CD14-positive monocyte (primary cell): ENCODE measurements at regions not wholly inside any gene's neighbourhood (a gene's known extent, or its start where the extent isn't known, plus 50 kb on each side); places are given as distances from the start of the nearest gene placed in this dataset.

Experiments used
- DNase-seq, 3 donors: peaks; one replicate each; pipeline ENCODE4 v3.0.0-alpha.2; 2011 to 2022
- H2AFZ ChIP-seq: 2 replicates; pipeline ENCODE4 v1.6.0; 2012; ENCODE audit warnings: mild to moderate bottlenecking, low read depth, low read length, inconsistent platforms; ENCODE audit not compliant: insufficient read depth, poor library complexity, severe bottlenecking
- H3K27ac ChIP-seq, 2 donors: 1 replicate in 1 of 2; 2 replicates in 1 of 2; pipeline ENCODE4 v1.5.1; 2012 to 2013; ENCODE audit warnings: low read length in 2 of 2, control low read depth in 1 of 2, inconsistent platforms in 1 of 2, low read depth in 1 of 2, mild to moderate bottlenecking in 1 of 2
- H3K27me3 ChIP-seq, 2 donors: one replicate each; pipeline versions ENCODE4 v1.6.0 to v1.6.1; 2011 to 2013; ENCODE audit warnings: low read length in 2 of 2; ENCODE audit not compliant: control insufficient read depth in 2 of 2, insufficient read depth in 2 of 2
- H3K36me3 ChIP-seq, 2 donors: replicated peaks in 1 of 2; 1 replicate in 1 of 2; 2 replicates in 1 of 2; pipeline versions ENCODE4 v1.5.1 to v1.6.1; 2012 to 2013; ENCODE audit warnings: low read length in 2 of 2, control low read depth in 1 of 2, inconsistent platforms in 1 of 2, mild to moderate bottlenecking in 1 of 2; ENCODE audit not compliant: insufficient read depth in 2 of 2, control insufficient read depth in 1 of 2
- H3K4me1 ChIP-seq, 2 donors: 1 replicate in 1 of 2; 2 replicates in 1 of 2; pipeline versions ENCODE4 v1.5.1 to v1.6.1; 2012 to 2013; ENCODE audit warnings: low read length in 2 of 2, control low read depth in 1 of 2, inconsistent platforms in 1 of 2, mild to moderate bottlenecking in 1 of 2, moderate library complexity in 1 of 2; ENCODE audit not compliant: insufficient read depth in 2 of 2, control insufficient read depth in 1 of 2
- H3K4me2 ChIP-seq: replicated peaks from 2 replicates; pipeline ENCODE3; 2012; ENCODE audit warnings: low read length, moderate library complexity, mild to moderate bottlenecking; ENCODE audit not compliant: poor library complexity, severe bottlenecking; ENCODE audit errors: extremely low read depth
- H3K4me3 ChIP-seq, 3 experiments: fragments of 200-600 bp in 1 of 3; sonication (generic) in 1 of 3; replicated peaks in 1 of 3; 1 replicate in 2 of 3; 2 replicates in 1 of 3; pipeline ENCODE4 v1.5.1; 2011 to 2013; ENCODE audit warnings: low read length in 3 of 3, mild to moderate bottlenecking in 3 of 3, control low read depth in 2 of 3, low read depth in 2 of 3, inconsistent platforms in 1 of 3, moderate library complexity in 1 of 3
- H3K79me2 ChIP-seq: 2 replicates; pipeline ENCODE4 v1.6.0; 2012; ENCODE audit warnings: mild to moderate bottlenecking, control low read depth, inconsistent platforms, low read length, moderate library complexity; ENCODE audit not compliant: insufficient read depth
- H3K9ac ChIP-seq: 2 replicates; pipeline ENCODE4 v1.6.0; 2017; ENCODE audit warnings: low read length, mild to moderate bottlenecking; ENCODE audit not compliant: insufficient read depth, poor library complexity, severe bottlenecking
- H3K9me3 ChIP-seq, 2 donors: replicated peaks in 1 of 2; 1 replicate in 1 of 2; 2 replicates in 1 of 2; pipeline versions ENCODE4 v1.5.1 to v1.6.1; 2012 to 2013; ENCODE audit warnings: low read length in 2 of 2, control low read depth in 1 of 2; ENCODE audit not compliant: control insufficient read depth in 1 of 2, insufficient read depth in 1 of 2
- H4K20me1 ChIP-seq: 2 replicates; pipeline ENCODE4 v1.6.0; 2012; ENCODE audit warnings: mild to moderate bottlenecking, low read length, control low read depth, moderate library complexity; ENCODE audit not compliant: insufficient read depth
- H3K27ac Mint-ChIP-seq, 7 donors: one replicate each; pipeline ENCODE4 v1.8.0; 2020; ENCODE audit warnings: mild to moderate bottlenecking in 7 of 7, mixed read lengths in 7 of 7, moderate library complexity in 6 of 7, inconsistent platforms in 2 of 7
- H3K27me3 Mint-ChIP-seq, 3 donors: one replicate each; pipeline ENCODE4 v1.8.0; 2021 to 2022; ENCODE audit warnings: low read depth in 3 of 3, mild to moderate bottlenecking in 3 of 3, mixed read lengths in 3 of 3, moderate library complexity in 3 of 3, inconsistent platforms in 1 of 3
- H3K36me3 Mint-ChIP-seq, 2 donors: one replicate each; pipeline ENCODE4 v1.8.0; 2020; ENCODE audit warnings: mixed read lengths in 2 of 2, inconsistent platforms in 1 of 2, mild to moderate bottlenecking in 1 of 2
- H3K4me1 Mint-ChIP-seq: one replicate; pipeline ENCODE4 v1.8.0; 2020; ENCODE audit warnings: mild to moderate bottlenecking, mixed read lengths
- H3K4me3 Mint-ChIP-seq, 2 donors: one replicate each; pipeline ENCODE4 v1.8.0; 2020; ENCODE audit warnings: mild to moderate bottlenecking in 2 of 2, mixed read lengths in 2 of 2, moderate library complexity in 1 of 2
- H3K9me3 Mint-ChIP-seq, 7 donors: one replicate each; pipeline ENCODE4 v1.8.0; 2020 to 2022; ENCODE audit warnings: mixed read lengths in 7 of 7, mild to moderate bottlenecking in 6 of 7, moderate library complexity in 6 of 7, inconsistent platforms in 2 of 7
- CTCF ChIP-seq: fragments of 200-600 bp; IDR thresholded peaks from one replicate; pipeline ENCODE4 v1.8.0; 2022; ENCODE audit warnings: antibody characterized with exemption, mild to moderate bottlenecking
- WGBS: methylation state at CpG from one replicate; pipeline ENCODE4 v1.1.5; 2013; ENCODE audit warnings: missing lambda C conversion rate; ENCODE audit not compliant: insufficient coverage; 5-methylcytosine and 5-hydroxymethylcytosine counted together
- intact Hi-C, 2 donors: fragments of 100-400 bp; cut with micrococcal nuclease; formaldehyde crosslinking; loops; one replicate each; pipeline versions ENCODE4 v1.15.0 to v1.15.1; 2023

- H3K9me3 Mint-ChIP-seq = peaks cover 0 to 2% (median 0%) of the 10 kb centered on the region in 7 donors
- Histone ChIP-seq H3K4me2 (no peak overlapping the region), H3K79me2 (no peaks in the 10 kb centered on the region), H3K9ac (no peak overlapping the region), H3K9me3 (no peaks in the 10 kb centered on the region), H3K27ac (no peak overlapping the region), H3K27me3 (no peaks in the 10 kb centered on the region), H3K4me1 (no peaks in the 10 kb centered on the region), H3K36me3 (no peaks in the 10 kb centered on the region), H4K20me1 (no peaks in the 10 kb centered on the region), H3K4me3 (no peak overlapping the region), H2AFZ (no peak overlapping the region)
- no peak overlapping the region for H3K4me3 Mint-ChIP-seq
- peaks cover 0 to 2% of the 10 kb centered on the region in 2 donors for H3K36me3 Mint-ChIP-seq
- H3K27me3 Mint-ChIP-seq = no peaks in the 10 kb centered on the region
- no peak for TF ChIP-seq CTCF
- no peaks in the 10 kb centered on the region for H3K4me1 Mint-ChIP-seq
- intact Hi-C loops = no loop called here
- no peak overlapping the region for H3K27ac Mint-ChIP-seq
- 100% methylated on average over 2 of the region's 3 CpGs for WGBS
- DNase-seq = no peak
These were observed 94.1 kb upstream of the BMP2K start for GRCh38 chr4:78682070-78682469.

GRCh38 chr4:78683352-78683751 lies 92.8 kb upstream of the BMP2K start:
- no peaks in the 10 kb centered on the region for H3K4me1 Mint-ChIP-seq
- no peaks in the 10 kb centered on the region for H3K9me3 ChIP-seq
- no peaks in the 10 kb centered on the region for H3K79me2 ChIP-seq
- peaks cover 0 to 1% (median 0%) of the 10 kb centered on the region in 7 donors for H3K9me3 Mint-ChIP-seq
- no peak overlapping the region for H2AFZ ChIP-seq
- no peak for TF ChIP-seq CTCF
- no peak overlapping the region for H3K27ac ChIP-seq
- no peaks in the 10 kb centered on the region for H3K36me3 ChIP-seq
- no peaks in the 10 kb centered on the region for H3K27me3 ChIP-seq
- no peak overlapping the region for H3K9ac ChIP-seq
- no peak overlapping the region for H3K4me2 ChIP-seq
- no peaks in the 10 kb centered on the region for H4K20me1 ChIP-seq
- H3K4me3 ChIP-seq = no peak overlapping the region
- intact Hi-C loops = no loop called here
- no peak overlapping the region for H3K4me3 Mint-ChIP-seq
- no peak overlapping the region for H3K27ac Mint-ChIP-seq
- no peak for DNase-seq
- H3K27me3 Mint-ChIP-seq = no peaks in the 10 kb centered on the region
- H3K4me1 ChIP-seq = no peaks in the 10 kb centered on the region
- peaks cover 0 to 2% of the 10 kb centered on the region in 2 donors for H3K36me3 Mint-ChIP-seq
